GM23248 (cell line): ENCODE measurements at regions not wholly inside any gene's neighbourhood (a gene's known extent, or its start where the extent isn't known, plus 50 kb on each side); places are given as distances from the start of the nearest gene placed in this dataset.

ENCODE experiments used
- DNase-seq: peaks from one replicate; pipeline ENCODE4 v3.0.0-alpha.2; 2015
- H2AFZ ChIP-seq: fragments of 200-600 bp; sonication (generic); 2 replicates; pipeline ENCODE4 v1.6.1; 2016; ENCODE audit warnings: antibody characterized with exemption
- H3F3A ChIP-seq: fragments of 200-600 bp; sonication (generic); 2 replicates; pipeline ENCODE4 v1.6.1; 2016; ENCODE audit warnings: mild to moderate bottlenecking, antibody characterized with exemption, mixed run types; ENCODE audit not compliant: insufficient read depth
- H3K27ac ChIP-seq: fragments of 200-600 bp; sonication (generic); 2 replicates; pipeline ENCODE4 v1.5.1; 2016; ENCODE audit warnings: mild to moderate bottlenecking
- H3K27me3 ChIP-seq: fragments of 200-600 bp; sonication (generic); replicated peaks from 2 replicates; pipeline ENCODE4 v1.6.1; 2016; ENCODE audit warnings: mild to moderate bottlenecking; ENCODE audit not compliant: insufficient read depth
- H3K36me3 ChIP-seq: fragments of 200-600 bp; sonication (generic); 2 replicates; pipeline ENCODE4 v1.6.1; 2016; ENCODE audit warnings: low read depth, mild to moderate bottlenecking
- H3K4me1 ChIP-seq: fragments of 200-600 bp; sonication (generic); 2 replicates; pipeline ENCODE4 v1.6.1; 2016; ENCODE audit warnings: mild to moderate bottlenecking; ENCODE audit not compliant: insufficient read depth
- H3K4me2 ChIP-seq: fragments of 200-600 bp; sonication (generic); one replicate; pipeline ENCODE4 v1.6.1; 2016; ENCODE audit warnings: mild to moderate bottlenecking; ENCODE audit not compliant: unreplicated experiment
- H3K4me3 ChIP-seq: fragments of 200-600 bp; sonication (generic); 2 replicates; pipeline ENCODE4 v1.5.1; 2016; ENCODE audit warnings: mild to moderate bottlenecking
- H3K79me2 ChIP-seq: fragments of 200-600 bp; sonication (generic); 2 replicates; pipeline ENCODE4 v1.6.1; 2016; ENCODE audit warnings: mild to moderate bottlenecking; ENCODE audit not compliant: insufficient read depth
- H3K9ac ChIP-seq: fragments of 200-600 bp; sonication (generic); 2 replicates; pipeline ENCODE4 v1.6.1; 2016; ENCODE audit warnings: mild to moderate bottlenecking
- H3K9me2 ChIP-seq: fragments of 200-600 bp; sonication (generic); 2 replicates; pipeline ENCODE4 v1.6.1; 2016; ENCODE audit warnings: mixed run types, mild to moderate bottlenecking, moderate library complexity; ENCODE audit not compliant: insufficient read depth
- H3K9me3 ChIP-seq: fragments of 200-600 bp; sonication (generic); one replicate; pipeline ENCODE4 v1.6.1; 2017; ENCODE audit warnings: low read depth
- H4K20me1 ChIP-seq: fragments of 200-600 bp; sonication (generic); 2 replicates; pipeline ENCODE4 v1.6.0; 2016; ENCODE audit not compliant: insufficient read depth
- EZH2 ChIP-seq: fragments of 200-600 bp; sonication (generic); IDR thresholded peaks from 2 replicates; pipeline ENCODE4 v1.6.1; 2018; ENCODE audit warnings: antibody characterized with exemption, mild to moderate bottlenecking; ENCODE audit not compliant: insufficient read depth, poor library complexity, severe bottlenecking
- EZH2phosphoT487 ChIP-seq: fragments of 200-600 bp; sonication (generic); IDR thresholded peaks from 2 replicates; pipeline ENCODE4 v1.6.1; 2018; ENCODE audit warnings: antibody characterized with exemption, moderate library complexity, mild to moderate bottlenecking, low read depth; ENCODE audit not compliant: insufficient read depth
- WGBS, 2 experiments: methylation state at CpG; one replicate each; pipeline ENCODE4 v1.1.6; 2015 to 2017; ENCODE audit warnings: low lambda C conversion rate in 2 of 2, low coverage in 1 of 2; ENCODE audit errors: missing lambda C conversion rate in 2 of 2; 5-methylcytosine and 5-hydroxymethylcytosine counted together
- in situ Hi-C: fragments of 300-500 bp; cut with MboI; formaldehyde crosslinking; loops from 2 replicates; pipeline ENCODE4 v1.15.0; 2020

- no peak overlapping the region for H3K4me3 ChIP-seq
- no peaks in the 10 kb centered on the region for H3K9me2 ChIP-seq
- no peak overlapping the region for H3K9ac ChIP-seq
- peaks cover 7% of the 10 kb centered on the region for H3K4me1 ChIP-seq
- H2AFZ ChIP-seq, result no peak overlapping the region
- H4K20me1 ChIP-seq, result no peaks in the 10 kb centered on the region
- H3F3A ChIP-seq, result no peaks in the 10 kb centered on the region
- TF ChIP-seq EZH2 (no peak), EZH2phosphoT487 (no peak)
- H3K27me3 ChIP-seq, result no peaks in the 10 kb centered on the region
- DNase-seq, result no peak
- no peaks in the 10 kb centered on the region for H3K79me2 ChIP-seq
- no peaks in the 10 kb centered on the region for H3K36me3 ChIP-seq
- no peak overlapping the region for H3K27ac ChIP-seq
- no peaks in the 10 kb centered on the region for H3K9me3 ChIP-seq
- in situ Hi-C loops, result no loop called here
- H3K4me2 ChIP-seq, result no peak overlapping the region
- 56 to 57% methylated on average over 6 of the region's 6 CpGs for WGBS, 2 experiments
Observed at GRCh38 chr3:178289544-178290160, 246.6 kb upstream of the KCNMB2 start.

GRCh38 chr3:178291574-178292370 lies 244.5 kb upstream of the KCNMB2 start:
- Histone ChIP-seq H3K9ac (no peak overlapping the region), H3K4me3 (no peak overlapping the region), H3K27ac (no peak overlapping the region), H2AFZ (0 out of 2 replicates have a peak overlapping the region, but pooled peaks have one; percentile 16), H3K27me3 (no peaks in the 10 kb centered on the region), H3K9me2 (no peaks in the 10 kb centered on the region), H4K20me1 (no peaks in the 10 kb centered on the region), H3F3A (peaks cover under 1% of the 10 kb centered on the region; the same call in 1 of the 2 replicates), H3K79me2 (no peaks in the 10 kb centered on the region), H3K36me3 (no peaks in the 10 kb centered on the region), H3K4me2 (no peak overlapping the region), H3K4me1 (peaks cover 21% of the 10 kb centered on the region), H3K9me3 (no peaks in the 10 kb centered on the region)
- 40 to 49% methylated on average over 7 of the region's 7 CpGs for WGBS, 2 experiments
- in situ Hi-C loops, result no loop called here
- TF ChIP-seq EZH2 (no peak), EZH2phosphoT487 (no peak)
- DNase-seq, result no peak

GRCh38 chr3:178295292-178295912 lies 240.8 kb upstream of the KCNMB2 start:
- WGBS, 2 experiments, result 56 to 59% methylated on average over 2 of the region's 2 CpGs
- Histone ChIP-seq H2AFZ (no peak overlapping the region), H3K27ac (peak overlapping the region; percentile 42), H3K4me1 (peaks cover 29% of the 10 kb centered on the region), H3K4me2 (peak overlapping the region; percentile 40), H3K9me2 (no peaks in the 10 kb centered on the region), H3K36me3 (no peaks in the 10 kb centered on the region), H4K20me1 (no peaks in the 10 kb centered on the region), H3K79me2 (no peaks in the 10 kb centered on the region), H3K9ac (no peak overlapping the region), H3K27me3 (no peaks in the 10 kb centered on the region), H3F3A (peaks cover 3% of the 10 kb centered on the region; the same call in 1 of the 2 replicates), H3K9me3 (no peaks in the 10 kb centered on the region), H3K4me3 (no peak overlapping the region)
- 0 out of 2 replicates have a peak, but pooled peaks have one; percentile 18 for TF ChIP-seq EZH2phosphoT487
- no peak for TF ChIP-seq EZH2
- in situ Hi-C loops, result no loop called here
- DNase-seq, result peak; percentile 86

- no peaks in the 10 kb centered on the region for H3K9me2 ChIP-seq
- H3K4me2 ChIP-seq, result no peak overlapping the region
- peaks cover 3% of the 10 kb centered on the region; the same call in 1 of the 2 replicates for H3F3A ChIP-seq
- no peaks in the 10 kb centered on the region for H3K36me3 ChIP-seq
- H3K4me3 ChIP-seq, result no peak overlapping the region
- no peaks in the 10 kb centered on the region for H3K9me3 ChIP-seq
- H3K27me3 ChIP-seq, result no peaks in the 10 kb centered on the region
- H3K79me2 ChIP-seq, result no peaks in the 10 kb centered on the region
- H3K27ac ChIP-seq, result no peak overlapping the region
- in situ Hi-C loops, result no loop called here
- no peak overlapping the region for H3K9ac ChIP-seq
- no peak overlapping the region for H2AFZ ChIP-seq
- TF ChIP-seq EZH2, result no peak
- peak; percentile 63 for DNase-seq
- H3K4me1 ChIP-seq, result peaks cover 24% of the 10 kb centered on the region
- no peaks in the 10 kb centered on the region for H4K20me1 ChIP-seq
- 17 to 19% methylated on average over 1 of the region's 1 CpG for WGBS, 2 experiments
Observed at GRCh38 chr3:178297199-178297598, 239.0 kb upstream of the KCNMB2 start.
